H1 (cell line): ENCODE measurements at regions not wholly inside any gene's neighbourhood (a gene's known extent, or its start where the extent isn't known, plus 50 kb on each side); places are given as distances from the start of the nearest gene placed in this dataset.

Source experiments
- BRCA1 ChIP-seq: IDR thresholded peaks from 2 replicates; pipeline ENCODE4 v1.6.1; 2012; ENCODE audit warnings: low read depth, low read length, improper control_type of control experiment
- EGR1 ChIP-seq: IDR thresholded peaks from 2 replicates; pipeline ENCODE4 v1.6.1; 2011; ENCODE audit warnings: low read depth, low read length, borderline replicate concordance
- EP300 ChIP-seq, 2 experiments: IDR thresholded peaks; 1 replicate in 1 of 2; 2 replicates in 1 of 2; pipeline ENCODE4 v1.6.1; 2011 to 2012; ENCODE audit warnings: low read depth in 2 of 2, low read length in 2 of 2, mild to moderate bottlenecking in 2 of 2, borderline replicate concordance in 1 of 2, inconsistent platforms in 1 of 2, moderate library complexity in 1 of 2
- NANOG ChIP-seq: IDR thresholded peaks from 2 replicates; pipeline ENCODE4 v1.6.1; 2011; ENCODE audit warnings: low read length, low read depth, mild to moderate bottlenecking, inconsistent platforms; ENCODE audit not compliant: insufficient read depth, poor library complexity, severe bottlenecking
- NRF1 ChIP-seq: IDR thresholded peaks from 2 replicates; pipeline ENCODE4 v1.6.1; 2011; ENCODE audit warnings: mild to moderate bottlenecking, low read depth, low read length, improper control_type of control experiment
- RBBP5 ChIP-seq: IDR thresholded peaks from 2 replicates; pipeline ENCODE4 v1.7.1; 2012; ENCODE audit warnings: low read depth, mild to moderate bottlenecking, inconsistent platforms, low read length, moderate library complexity, borderline replicate concordance
- SP1 ChIP-seq: IDR thresholded peaks from 2 replicates; pipeline ENCODE4 v1.6.1; 2011; ENCODE audit warnings: low read depth, low read length
- TBP ChIP-seq: IDR thresholded peaks from 2 replicates; pipeline ENCODE4 v1.6.1; 2011; ENCODE audit warnings: low read depth, low read length, improper control_type of control experiment
- TF ChIP-seq, protein P1 (sequence below): fragments of 300-600 bp; sonication (generic); IDR thresholded peaks from 2 replicates; pipeline ENCODE4 v1.7.1; 2012; ENCODE audit warnings: low read length, moderate library complexity, mild to moderate bottlenecking, inconsistent platforms; ENCODE audit not compliant: insufficient replicate concordance

DNA sequence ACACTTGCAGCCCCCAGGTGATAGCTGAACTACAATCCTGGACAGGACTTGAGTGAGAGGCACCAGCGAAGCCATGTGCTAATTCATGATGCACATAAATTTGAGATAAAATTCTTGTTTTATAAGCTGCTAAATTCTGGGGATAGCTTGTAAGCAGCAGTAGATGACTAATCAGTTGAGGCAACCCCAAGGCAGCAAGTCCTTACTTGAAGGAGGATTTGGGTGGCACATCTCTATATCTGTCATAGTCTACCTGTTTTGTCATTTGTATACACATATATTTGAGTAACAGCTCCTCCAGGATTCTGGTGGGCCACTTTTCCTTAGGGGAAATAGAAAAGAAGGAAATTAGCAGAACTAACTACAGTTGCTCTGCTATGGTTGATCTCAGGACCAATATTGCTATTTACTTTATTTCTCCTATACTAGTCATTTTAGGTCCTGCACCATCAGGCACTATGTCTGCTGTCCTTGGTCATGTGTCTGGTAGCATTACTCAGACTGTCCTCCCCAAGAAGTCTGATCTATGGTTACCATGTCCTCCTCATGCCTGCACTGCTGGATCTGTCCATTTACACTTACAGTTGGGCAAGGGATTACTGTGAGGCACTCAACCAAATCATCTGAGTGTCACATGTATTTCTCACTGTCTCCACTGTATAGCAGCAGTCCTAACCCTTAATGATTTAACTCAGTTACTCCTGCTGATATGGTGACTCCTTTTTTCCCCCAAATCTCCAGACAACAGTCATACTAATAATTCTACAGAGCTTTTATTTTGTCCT lies 436.0 kb upstream of the CWC22 start (continued):
- TF ChIP-seq, protein P1, sequence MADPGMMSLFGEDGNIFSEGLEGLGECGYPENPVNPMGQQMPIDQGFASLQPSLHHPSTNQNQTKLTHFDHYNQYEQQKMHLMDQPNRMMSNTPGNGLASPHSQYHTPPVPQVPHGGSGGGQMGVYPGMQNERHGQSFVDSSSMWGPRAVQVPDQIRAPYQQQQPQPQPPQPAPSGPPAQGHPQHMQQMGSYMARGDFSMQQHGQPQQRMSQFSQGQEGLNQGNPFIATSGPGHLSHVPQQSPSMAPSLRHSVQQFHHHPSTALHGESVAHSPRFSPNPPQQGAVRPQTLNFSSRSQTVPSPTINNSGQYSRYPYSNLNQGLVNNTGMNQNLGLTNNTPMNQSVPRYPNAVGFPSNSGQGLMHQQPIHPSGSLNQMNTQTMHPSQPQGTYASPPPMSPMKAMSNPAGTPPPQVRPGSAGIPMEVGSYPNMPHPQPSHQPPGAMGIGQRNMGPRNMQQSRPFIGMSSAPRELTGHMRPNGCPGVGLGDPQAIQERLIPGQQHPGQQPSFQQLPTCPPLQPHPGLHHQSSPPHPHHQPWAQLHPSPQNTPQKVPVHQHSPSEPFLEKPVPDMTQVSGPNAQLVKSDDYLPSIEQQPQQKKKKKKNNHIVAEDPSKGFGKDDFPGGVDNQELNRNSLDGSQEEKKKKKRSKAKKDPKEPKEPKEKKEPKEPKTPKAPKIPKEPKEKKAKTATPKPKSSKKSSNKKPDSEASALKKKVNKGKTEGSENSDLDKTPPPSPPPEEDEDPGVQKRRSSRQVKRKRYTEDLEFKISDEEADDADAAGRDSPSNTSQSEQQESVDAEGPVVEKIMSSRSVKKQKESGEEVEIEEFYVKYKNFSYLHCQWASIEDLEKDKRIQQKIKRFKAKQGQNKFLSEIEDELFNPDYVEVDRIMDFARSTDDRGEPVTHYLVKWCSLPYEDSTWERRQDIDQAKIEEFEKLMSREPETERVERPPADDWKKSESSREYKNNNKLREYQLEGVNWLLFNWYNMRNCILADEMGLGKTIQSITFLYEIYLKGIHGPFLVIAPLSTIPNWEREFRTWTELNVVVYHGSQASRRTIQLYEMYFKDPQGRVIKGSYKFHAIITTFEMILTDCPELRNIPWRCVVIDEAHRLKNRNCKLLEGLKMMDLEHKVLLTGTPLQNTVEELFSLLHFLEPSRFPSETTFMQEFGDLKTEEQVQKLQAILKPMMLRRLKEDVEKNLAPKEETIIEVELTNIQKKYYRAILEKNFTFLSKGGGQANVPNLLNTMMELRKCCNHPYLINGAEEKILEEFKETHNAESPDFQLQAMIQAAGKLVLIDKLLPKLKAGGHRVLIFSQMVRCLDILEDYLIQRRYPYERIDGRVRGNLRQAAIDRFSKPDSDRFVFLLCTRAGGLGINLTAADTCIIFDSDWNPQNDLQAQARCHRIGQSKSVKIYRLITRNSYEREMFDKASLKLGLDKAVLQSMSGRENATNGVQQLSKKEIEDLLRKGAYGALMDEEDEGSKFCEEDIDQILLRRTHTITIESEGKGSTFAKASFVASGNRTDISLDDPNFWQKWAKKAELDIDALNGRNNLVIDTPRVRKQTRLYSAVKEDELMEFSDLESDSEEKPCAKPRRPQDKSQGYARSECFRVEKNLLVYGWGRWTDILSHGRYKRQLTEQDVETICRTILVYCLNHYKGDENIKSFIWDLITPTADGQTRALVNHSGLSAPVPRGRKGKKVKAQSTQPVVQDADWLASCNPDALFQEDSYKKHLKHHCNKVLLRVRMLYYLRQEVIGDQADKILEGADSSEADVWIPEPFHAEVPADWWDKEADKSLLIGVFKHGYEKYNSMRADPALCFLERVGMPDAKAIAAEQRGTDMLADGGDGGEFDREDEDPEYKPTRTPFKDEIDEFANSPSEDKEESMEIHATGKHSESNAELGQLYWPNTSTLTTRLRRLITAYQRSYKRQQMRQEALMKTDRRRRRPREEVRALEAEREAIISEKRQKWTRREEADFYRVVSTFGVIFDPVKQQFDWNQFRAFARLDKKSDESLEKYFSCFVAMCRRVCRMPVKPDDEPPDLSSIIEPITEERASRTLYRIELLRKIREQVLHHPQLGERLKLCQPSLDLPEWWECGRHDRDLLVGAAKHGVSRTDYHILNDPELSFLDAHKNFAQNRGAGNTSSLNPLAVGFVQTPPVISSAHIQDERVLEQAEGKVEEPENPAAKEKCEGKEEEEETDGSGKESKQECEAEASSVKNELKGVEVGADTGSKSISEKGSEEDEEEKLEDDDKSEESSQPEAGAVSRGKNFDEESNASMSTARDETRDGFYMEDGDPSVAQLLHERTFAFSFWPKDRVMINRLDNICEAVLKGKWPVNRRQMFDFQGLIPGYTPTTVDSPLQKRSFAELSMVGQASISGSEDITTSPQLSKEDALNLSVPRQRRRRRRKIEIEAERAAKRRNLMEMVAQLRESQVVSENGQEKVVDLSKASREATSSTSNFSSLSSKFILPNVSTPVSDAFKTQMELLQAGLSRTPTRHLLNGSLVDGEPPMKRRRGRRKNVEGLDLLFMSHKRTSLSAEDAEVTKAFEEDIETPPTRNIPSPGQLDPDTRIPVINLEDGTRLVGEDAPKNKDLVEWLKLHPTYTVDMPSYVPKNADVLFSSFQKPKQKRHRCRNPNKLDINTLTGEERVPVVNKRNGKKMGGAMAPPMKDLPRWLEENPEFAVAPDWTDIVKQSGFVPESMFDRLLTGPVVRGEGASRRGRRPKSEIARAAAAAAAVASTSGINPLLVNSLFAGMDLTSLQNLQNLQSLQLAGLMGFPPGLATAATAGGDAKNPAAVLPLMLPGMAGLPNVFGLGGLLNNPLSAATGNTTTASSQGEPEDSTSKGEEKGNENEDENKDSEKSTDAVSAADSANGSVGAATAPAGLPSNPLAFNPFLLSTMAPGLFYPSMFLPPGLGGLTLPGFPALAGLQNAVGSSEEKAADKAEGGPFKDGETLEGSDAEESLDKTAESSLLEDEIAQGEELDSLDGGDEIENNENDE = no peak
- no peak for TF ChIP-seq RBBP5
- no peak for TF ChIP-seq NANOG
- TF ChIP-seq EP300 (IDR thresholded peaks at IDR 0.05; ENCODE audit: borderline replicate concordance in 1 of 2, low read depth in 2 of 2, low read length in 2 of 2) = no peak
- no peak for TF ChIP-seq BRCA1
- no peak for TF ChIP-seq SP1
- no peak for TF ChIP-seq TBP
- TF ChIP-seq NRF1 = no peak
- no peak for TF ChIP-seq EGR1
